NCI-H1092 treated with DMSO at 0.1 percent for 48 hours (cell line): ENCODE measurements at regions not wholly inside any gene's neighbourhood (a gene's known extent, or its start where the extent isn't known, plus 50 kb on each side); places are given as distances from the start of the nearest gene placed in this dataset.
"Not testable (repeated sequence)": the region's sequence is repeated elsewhere in the genome, so short reads cannot be mapped to it uniquely, and the experiment has no call there.

Experiments used
- DNase-seq: peaks from one replicate; lab custom pipeline; 2025; lab: John Stamatoyannopoulos, UW

GRCh38 chr4:112775801-112776200 is 138.9 kb downstream of the LARP7 start:
- no peak for DNase-seq

DNA sequence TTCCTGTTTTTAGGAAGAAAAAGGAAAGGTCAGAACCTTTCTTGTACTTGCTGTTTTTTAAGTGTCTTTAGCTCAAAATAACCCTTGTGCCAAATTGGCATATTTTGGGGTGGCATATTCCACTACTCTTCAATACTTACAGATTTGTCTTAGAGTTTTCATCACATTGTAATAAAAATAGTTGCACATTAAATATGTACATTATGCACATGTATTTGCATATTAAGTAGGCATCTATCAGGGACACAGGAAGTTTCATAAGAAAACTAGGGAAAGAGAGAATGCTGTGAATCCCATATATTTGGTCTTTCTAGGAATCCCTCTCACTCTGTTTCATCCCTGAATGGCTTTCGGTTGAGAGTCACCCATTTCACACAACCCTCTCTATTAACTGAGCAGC is 139.6 kb downstream of the LARP7 start:
- DNase-seq = no peak

- no peak for DNase-seq
Measured at GRCh38 chr4:112778520-112778919, 141.6 kb downstream of the LARP7 start.

DNA sequence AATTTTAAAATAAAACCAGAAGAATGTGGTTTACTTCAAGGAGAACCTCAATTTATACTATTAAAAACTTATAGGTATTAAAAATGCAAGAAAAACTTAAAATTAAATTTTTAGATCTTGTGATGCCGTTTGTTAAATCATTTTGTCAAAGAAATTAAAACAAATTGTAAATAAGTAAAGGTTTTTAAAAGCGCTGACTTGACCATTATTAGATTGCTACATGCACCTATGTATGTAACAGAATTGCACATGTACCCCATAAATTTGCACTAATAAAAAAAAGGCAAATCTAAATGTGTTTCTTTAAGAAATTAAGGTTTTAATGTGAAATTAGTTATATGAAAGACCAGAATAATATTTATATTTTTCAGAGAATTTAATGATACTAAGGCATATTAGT is 156.1 kb downstream of the LARP7 start:
- DNase-seq = no peak

GRCh38 chr4:112800001-112800400 is 163.1 kb downstream of the LARP7 start:
- DNase-seq = no peak

DNA sequence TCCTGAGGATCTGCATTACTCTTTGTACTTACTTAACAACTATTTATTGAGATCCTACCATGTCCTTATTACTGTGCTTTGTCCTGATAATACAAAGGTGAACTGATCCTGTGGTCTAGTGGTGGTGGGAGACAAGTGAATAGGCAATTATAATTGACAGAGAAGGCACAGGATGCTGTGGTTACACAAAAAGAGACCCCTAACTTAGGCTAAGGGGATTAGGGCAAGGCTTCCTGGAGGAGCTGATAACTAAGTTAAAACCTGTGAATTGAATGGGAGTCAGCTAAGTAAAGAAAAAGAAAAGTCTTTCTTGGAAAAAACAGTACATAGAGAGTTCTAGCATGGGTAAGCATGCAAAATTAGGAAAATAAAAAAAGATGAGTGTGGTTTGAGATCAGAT is 164.4 kb downstream of the LARP7 start:
- no peak for DNase-seq

DNA sequence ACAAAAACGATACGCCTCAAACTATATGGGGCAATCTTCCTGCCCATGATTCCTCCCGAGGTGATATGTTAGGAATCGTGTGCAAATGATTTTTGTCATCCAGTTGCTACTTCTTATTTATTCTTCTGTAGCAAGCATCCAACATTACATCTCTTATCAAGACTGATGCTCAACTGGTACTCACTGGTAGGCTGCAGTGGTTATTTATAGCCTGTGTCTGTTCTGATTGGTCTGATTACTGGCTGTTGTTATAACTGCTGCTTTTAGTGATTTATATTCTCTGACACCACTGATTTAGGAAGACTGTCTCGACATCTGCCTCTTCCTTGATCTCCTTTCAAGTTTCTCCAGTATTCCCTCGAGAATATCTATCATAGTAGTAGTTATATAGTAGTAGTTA is 165.8 kb downstream of the LARP7 start:
- no peak for DNase-seq

- no peak for DNase-seq
Measured at GRCh38 chr4:112807083-112807482, 170.1 kb downstream of the LARP7 start.

- no peak for DNase-seq
Measured at GRCh38 chr4:112808001-112808400, 171.1 kb downstream of the LARP7 start.

DNA sequence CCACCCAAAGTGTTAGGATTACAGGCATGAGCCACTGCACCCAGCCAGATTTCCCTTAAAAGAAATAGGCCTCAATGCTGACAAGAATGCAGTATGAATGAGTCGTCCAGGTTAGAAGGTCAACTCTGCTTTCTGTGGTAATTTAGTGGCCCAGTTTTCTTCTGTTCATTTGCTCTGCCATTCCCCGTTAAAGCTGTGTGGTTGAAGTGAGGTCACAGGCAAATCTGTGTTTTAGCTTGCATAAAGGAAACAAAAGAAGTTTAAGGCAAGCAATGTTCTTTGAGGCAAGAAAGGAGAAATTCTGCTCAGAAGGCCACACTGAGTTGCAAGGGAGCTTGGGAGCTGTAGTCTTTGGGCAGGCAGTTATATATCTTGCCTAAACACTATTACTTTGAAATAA is 176.8 kb downstream of the LARP7 start:
- no peak for DNase-seq

GRCh38 chr4:112817933-112818593 is 181.1 kb downstream of the LARP7 start:
- DNase-seq = peak; percentile 58

DNA sequence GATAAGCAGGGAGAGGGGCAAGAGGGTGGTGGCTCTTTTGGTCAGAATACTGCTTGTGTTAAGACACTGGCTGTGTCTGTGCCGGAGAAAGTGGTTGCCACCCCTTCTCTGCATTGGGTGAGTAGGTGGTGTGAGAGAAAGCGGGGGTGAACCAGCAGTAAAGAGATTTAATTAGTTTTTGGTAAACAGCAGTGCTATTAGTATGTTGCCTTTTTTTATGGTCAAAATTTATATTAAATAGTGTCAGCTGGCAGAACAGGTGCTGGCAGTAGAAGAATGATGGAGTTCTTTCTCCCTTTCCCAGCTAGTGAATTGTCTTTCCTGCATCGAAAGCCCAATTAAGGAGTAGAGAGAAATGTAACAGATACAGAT is 181.6 kb downstream of the LARP7 start:
- peak; percentile 35 for DNase-seq

- DNase-seq = no peak
Measured at GRCh38 chr4:112819729-112820128, 182.8 kb downstream of the LARP7 start.

- no peak for DNase-seq
Measured at GRCh38 chr4:112823156-112823555, 186.2 kb downstream of the LARP7 start.

- peak; percentile 23 for DNase-seq
Measured at GRCh38 chr4:112823606-112824005, 186.7 kb downstream of the LARP7 start.

GRCh38 chr4:112830753-112831386 is 193.9 kb downstream of the LARP7 start:
- DNase-seq = no peak

GRCh38 chr4:112832493-112832892 is 195.6 kb downstream of the LARP7 start:
- no peak for DNase-seq

DNA sequence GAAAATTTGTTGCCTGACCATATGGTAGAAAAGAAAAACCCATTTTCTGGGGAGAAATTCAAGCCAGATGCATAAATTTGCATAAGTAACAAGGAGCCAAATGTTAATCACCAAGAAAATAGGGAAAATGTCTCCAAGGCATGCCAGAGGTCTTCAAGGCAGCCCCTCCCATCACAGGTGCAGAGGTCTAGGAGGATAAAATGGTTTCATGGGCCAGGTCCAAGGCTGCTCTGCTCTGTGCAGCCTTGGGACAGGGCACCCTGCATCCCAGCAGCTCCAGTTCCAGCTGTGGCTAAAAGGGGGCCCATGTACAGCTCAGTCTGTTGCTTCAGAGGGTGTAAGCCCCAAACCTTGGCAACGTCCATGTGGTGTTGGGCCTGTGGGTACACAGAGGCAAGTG is 200.0 kb downstream of the LARP7 start:
- DNase-seq = no peak

DNA sequence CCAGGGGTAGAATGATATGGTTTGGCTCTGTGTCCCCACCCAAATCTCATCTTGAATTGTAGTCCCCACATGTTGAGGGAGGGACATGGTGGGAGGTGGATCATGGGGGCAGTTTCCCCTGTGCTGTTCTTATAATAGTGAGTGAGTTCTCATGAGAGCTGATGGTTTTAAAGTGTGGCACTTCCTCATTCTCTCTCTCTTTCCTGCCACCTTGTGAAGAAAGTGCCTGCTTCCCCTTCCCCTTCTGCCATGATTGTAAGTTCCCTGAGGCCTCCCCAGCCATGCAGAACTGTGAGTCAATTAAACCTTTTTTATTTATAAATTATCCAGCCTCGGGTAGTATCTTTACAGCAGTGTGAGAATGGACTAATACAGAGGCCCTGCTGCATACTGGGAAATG is 201.1 kb downstream of the LARP7 start:
- DNase-seq = not testable (repeated sequence)

- DNase-seq = no peak
Measured at GRCh38 chr4:112840061-112840460, 203.1 kb downstream of the LARP7 start.

GRCh38 chr4:112840619-112841018 is 203.7 kb downstream of the LARP7 start:
- DNase-seq = no peak

- DNase-seq = no peak
Measured at GRCh38 chr4:112842513-112842912, 205.6 kb downstream of the LARP7 start.

DNA sequence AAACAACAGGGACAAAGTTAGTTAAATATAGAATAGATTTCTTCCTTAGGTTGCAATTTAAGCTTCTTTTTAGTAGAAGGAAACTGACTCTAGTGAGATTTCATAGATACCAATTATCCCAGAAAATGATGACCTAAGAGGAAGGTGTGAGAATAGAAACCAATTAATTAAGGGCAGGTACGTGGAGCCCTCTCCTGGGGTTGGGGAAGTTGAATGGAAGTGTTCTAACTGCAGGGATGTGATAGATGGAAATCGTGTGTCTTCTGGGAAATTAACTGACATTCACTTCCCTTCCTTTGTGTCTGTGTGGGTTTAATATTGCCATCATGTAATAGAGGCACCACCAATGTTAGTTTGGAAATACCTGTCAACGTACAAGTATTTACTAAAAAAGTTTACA is 204.1 kb upstream of the ANK2 start:
- no peak for DNase-seq

GRCh38 chr4:112847045-112847444 is 202.4 kb upstream of the ANK2 start:
- no peak for DNase-seq
